Upper lobe of left lung (tissue), 4 donors: ENCODE measurements at regions not wholly inside any gene's neighbourhood (a gene's known extent, or its start where the extent isn't known, plus 50 kb on each side); places are given as distances from the start of the nearest gene placed in this dataset.

ENCODE experiments used
- CTCF ChIP-seq, 6 experiments: fragments of 450-650 bp in 4 of 6; fragments of 200-600 bp in 2 of 6; sonication (generic) in 2 of 6; IDR thresholded peaks; one replicate each; pipeline ENCODE4 v1.5.1; 2016 to 2019; ENCODE audit warnings: antibody characterized with exemption in 6 of 6
- EP300 ChIP-seq, 4 donors: sonication (generic); formaldehyde crosslinking; IDR thresholded peaks; one replicate each; pipeline ENCODE4 v1.5.1; 2017; ENCODE audit warnings: antibody characterized with exemption in 4 of 4, control low read depth in 2 of 4
- POLR2A ChIP-seq, 4 donors: fragments of 450-650 bp; IDR thresholded peaks; one replicate each; pipeline ENCODE4 v1.5.1; 2016 to 2017; ENCODE audit warnings: antibody characterized with exemption in 4 of 4, mild to moderate bottlenecking in 2 of 4

- TF ChIP-seq POLR2A (IDR thresholded peaks at IDR 0.05), result no peak
- no peak for TF ChIP-seq CTCF (IDR thresholded peaks at IDR 0.05)
- TF ChIP-seq EP300 (IDR thresholded peaks at IDR 0.05), result no peak
Measured at GRCh38 chr16:48452991-48453760, 68.0 kb upstream of the SIAH1 start.
